HT1080 (cell line): ENCODE measurements at regions not wholly inside any gene's neighbourhood (a gene's known extent, or its start where the extent isn't known, plus 50 kb on each side); places are given as distances from the start of the nearest gene placed in this dataset.

ENCODE experiments used
- DNase-seq: peaks from one replicate; pipeline ENCODE4 v3.0.0-alpha.2; 2015; ENCODE audit warnings: low read depth

GRCh38 chr15:96414875-96415274, 84.4 kb downstream of the NR2F2 start:
- DNase-seq = no peak

GRCh38 chr15:96415513-96416217, 85.2 kb downstream of the NR2F2 start:
- no peak for DNase-seq

- no peak for DNase-seq
Observed at GRCh38 chr15:96416218-96416933, 85.9 kb downstream of the NR2F2 start.

- DNase-seq = peak; percentile 15
Observed at GRCh38 chr15:96416934-96417759, 86.6 kb downstream of the NR2F2 start.

GRCh38 chr15:96417760-96418130, 87.2 kb downstream of the NR2F2 start:
- DNase-seq = no peak

GRCh38 chr15:96418146-96418545, 87.6 kb downstream of the NR2F2 start:
- no peak for DNase-seq

GRCh38 chr15:96421178-96421601, 90.7 kb downstream of the NR2F2 start:
- DNase-seq = peak; percentile 56

GRCh38 chr15:96422125-96422524, 91.6 kb downstream of the NR2F2 start:
- no peak for DNase-seq

GRCh38 chr15:96424674-96425073, 94.2 kb downstream of the NR2F2 start:
- DNase-seq = no peak

GRCh38 chr15:96428742-96429141, 98.2 kb downstream of the NR2F2 start:
- DNase-seq = peak; percentile 92

GRCh38 chr15:96431786-96432185, 101.3 kb downstream of the NR2F2 start:
- no peak for DNase-seq

- DNase-seq = no peak
Observed at GRCh38 chr15:96435022-96435421, 104.5 kb downstream of the NR2F2 start.

- DNase-seq = no peak
Observed at GRCh38 chr15:96435841-96436240, 105.3 kb downstream of the NR2F2 start.

GRCh38 chr15:96440978-96441377, 110.5 kb downstream of the NR2F2 start:
- DNase-seq = no peak

- no peak for DNase-seq
Observed at GRCh38 chr15:96442076-96442475, 111.6 kb downstream of the NR2F2 start.

- DNase-seq = no peak
Observed at GRCh38 chr15:96444865-96445264, 114.4 kb downstream of the NR2F2 start.

- no peak for DNase-seq
Observed at GRCh38 chr15:96448923-96449322, 118.4 kb downstream of the NR2F2 start.

GRCh38 chr15:96457841-96458240, 127.3 kb downstream of the NR2F2 start:
- DNase-seq = peak; percentile 49

GRCh38 chr15:96460106-96460505, 129.6 kb downstream of the NR2F2 start:
- DNase-seq = no peak

- DNase-seq = no peak
Observed at GRCh38 chr15:96462768-96463750, 132.6 kb downstream of the NR2F2 start.

GRCh38 chr15:96466389-96466947, 136.0 kb downstream of the NR2F2 start:
- no peak for DNase-seq
